ENCODE measurements at regions not wholly inside any gene's neighbourhood (a gene's known extent, or its start where the extent isn't known, plus 50 kb on each side); places are given as distances from the start of the nearest gene placed in this dataset.

GRCh38 chr15:101545548-101546505, 56.3 kb upstream of the PCSK6 start:
- H3K27ac ChIP-seq (ENCODE audit: low read depth in 2 of 2, low read length in 1 of 2) = no peak overlapping the region
- H3K27me3 ChIP-seq (ENCODE audit: insufficient read depth) = no peaks in the 10 kb centered on the region
- H3K9me3 ChIP-seq = no peaks in the 10 kb centered on the region
- ChIA-PET CTCF (interaction anchor here (0.8 to 1.1 kb wide), 2 partner anchors 11 to 15 kb away, joined by 3 to 4 read pairs; no protein-coding TSS in a partner anchor), POLR2A (no interaction called here)
- DNase-seq = no peak
- no peak overlapping the region for H3K4me3 ChIP-seq (ENCODE audit: low read depth in 2 of 2, low read length in 1 of 2)
- H4K20me1 ChIP-seq (ENCODE audit: insufficient read depth) = no peaks in the 10 kb centered on the region
- no peak overlapping the region for H2AFZ ChIP-seq (ENCODE audit: low read depth)
- H3K79me2 ChIP-seq (ENCODE audit: insufficient read depth) = no peaks in the 10 kb centered on the region
- TF ChIP-seq MEF2A (IDR thresholded peaks at IDR 0.05; ENCODE audit: borderline replicate concordance, low read depth) (no peak), REST (IDR thresholded peaks at IDR 0.05; ENCODE audit: low read depth, low read length) (no peak), RAD21 (IDR thresholded peaks at IDR 0.05; ENCODE audit: low read length) (no peak), RFX5 (IDR thresholded peaks at IDR 0.05; ENCODE audit: low read length) (no peak), IRF3 (IDR thresholded peaks at IDR 0.05; ENCODE audit: low read depth, low read length) (no peak), ELF1 (IDR thresholded peaks at IDR 0.05) (no peak), FOXJ3 (CRISPR knock-in tag; IDR thresholded peaks at IDR 0.05) (no peak), POLR2AphosphoS5 (IDR thresholded peaks at IDR 0.05; ENCODE audit: low read depth, low read length) (no peak), NFIC (IDR thresholded peaks at IDR 0.05; ENCODE audit: borderline replicate concordance) (no peak), TAF1 (IDR thresholded peaks at IDR 0.05; ENCODE audit: borderline replicate concordance, low read depth, low read length) (no peak), FOSL2 (IDR thresholded peaks at IDR 0.05; ENCODE audit: borderline replicate concordance, low read depth) (no peak), SMC3 (IDR thresholded peaks at IDR 0.05; ENCODE audit: low read depth, low read length) (no peak)
- H3K4me2 ChIP-seq = no peak overlapping the region
- no peaks in the 10 kb centered on the region for H3K9me2 ChIP-seq
- no peaks in the 10 kb centered on the region for H3K36me3 ChIP-seq (replicated peaks in 1 of 2; ENCODE audit: control insufficient read depth in 1 of 2, insufficient read depth in 2 of 2, low read length in 1 of 2)
- WGBS (ENCODE audit: low lambda C conversion rate) = 16% methylated on average over 12 of the region's 12 CpGs
- no peak overlapping the region for H3K9ac ChIP-seq
- no peaks in the 10 kb centered on the region for H3F3A ChIP-seq (replicated peaks; ENCODE audit: insufficient read depth)
- no peaks in the 10 kb centered on the region for H3K4me1 ChIP-seq (ENCODE audit: control insufficient read depth in 1 of 2, insufficient read depth in 2 of 2, low read depth in 1 of 2, low read length in 1 of 2)

- WGBS (ENCODE audit: low lambda C conversion rate) = 83% methylated on average over 2 of the region's 2 CpGs
- ChIA-PET CTCF (no interaction called here), POLR2A (no interaction called here)
- Histone ChIP-seq H3K9me2 (no peaks in the 10 kb centered on the region), H3K4me1 (ENCODE audit: control insufficient read depth in 1 of 2, insufficient read depth in 2 of 2, low read depth in 1 of 2, low read length in 1 of 2) (no peaks in the 10 kb centered on the region), H4K20me1 (ENCODE audit: insufficient read depth) (no peaks in the 10 kb centered on the region), H3K4me2 (no peak overlapping the region), H3K79me2 (ENCODE audit: insufficient read depth) (no peaks in the 10 kb centered on the region), H3K9ac (no peak overlapping the region), H3K27me3 (ENCODE audit: insufficient read depth) (no peaks in the 10 kb centered on the region), H3F3A (replicated peaks; ENCODE audit: insufficient read depth) (no peaks in the 10 kb centered on the region), H3K4me3 (ENCODE audit: low read depth in 2 of 2, low read length in 1 of 2) (no peak overlapping the region), H3K9me3 (no peaks in the 10 kb centered on the region), H2AFZ (ENCODE audit: low read depth) (no peak overlapping the region), H3K27ac (ENCODE audit: low read depth in 2 of 2, low read length in 1 of 2) (no peak overlapping the region), H3K36me3 (replicated peaks in 1 of 2; ENCODE audit: control insufficient read depth in 1 of 2, insufficient read depth in 2 of 2, low read length in 1 of 2) (no peaks in the 10 kb centered on the region)
- no peak for DNase-seq
- TF ChIP-seq USF1 (IDR thresholded peaks at IDR 0.05; ENCODE audit: borderline replicate concordance, low read depth) (no peak), RAD21 (IDR thresholded peaks at IDR 0.05; ENCODE audit: low read length) (no peak), PBX3 (IDR thresholded peaks at IDR 0.05) (no peak), NRF1 (IDR thresholded peaks at IDR 0.05; ENCODE audit: low read depth, low read length) (no peak), EZH2phosphoT487 (IDR thresholded peaks at IDR 0.05; ENCODE audit: borderline replicate concordance, low read depth) (no peak), SMC3 (IDR thresholded peaks at IDR 0.05; ENCODE audit: low read depth, low read length) (no peak), IRF3 (IDR thresholded peaks at IDR 0.05; ENCODE audit: low read depth, low read length) (no peak), GATA2 (CRISPR knock-in tag; IDR thresholded peaks at IDR 0.05) (no peak), FOXM1 (IDR thresholded peaks at IDR 0.05; ENCODE audit: low read depth) (no peak)
Observed at GRCh38 chr15:101544613-101544945, 55.1 kb upstream of the PCSK6 start.

Data from SK-N-SH (cell line).